Activated naive CD8-positive, alpha-beta T cell treated with anti-CD3 and anti-CD28 coated beads, Interleukin-2, amount 50 U/mL, for 24 hours (primary cell): ENCODE measurements at regions not wholly inside any gene's neighbourhood (a gene's known extent, or its start where the extent isn't known, plus 50 kb on each side); places are given as distances from the start of the nearest gene placed in this dataset.

ENCODE experiments used
- ATAC-seq: fragments of 150-1000 bp; cut with Tn5 transposase; one replicate; pipeline ENCODE4 v1.10.0; 2021
- DNase-seq: peaks from one replicate; pipeline ENCODE4 v3.0.0; 2021
- H3K27ac Mint-ChIP-seq: one replicate; pipeline ENCODE4 v1.8.0; 2021; ENCODE audit warnings: mild to moderate bottlenecking, mixed read lengths
- H3K27me3 Mint-ChIP-seq: one replicate; pipeline ENCODE4 v1.8.0; 2021; ENCODE audit warnings: mixed read lengths
- H3K36me3 Mint-ChIP-seq: one replicate; pipeline ENCODE4 v1.8.0; 2021; ENCODE audit warnings: low read depth, mixed read lengths
- H3K4me1 Mint-ChIP-seq: one replicate; pipeline ENCODE4 v1.8.0; 2021; ENCODE audit warnings: mixed read lengths
- H3K4me3 Mint-ChIP-seq: one replicate; pipeline ENCODE4 v1.8.0; 2021; ENCODE audit warnings: mild to moderate bottlenecking, moderate library complexity, mixed read lengths
- H3K9me3 Mint-ChIP-seq: one replicate; pipeline ENCODE4 v1.8.0; 2021; ENCODE audit warnings: mixed read lengths

GRCh38 chr15:39132954-39133600, 447.8 kb upstream of the THBS1 start:
- H3K4me1 Mint-ChIP-seq, result peaks cover 7% of the 10 kb centered on the region
- no peaks in the 10 kb centered on the region for H3K36me3 Mint-ChIP-seq
- peaks cover 16% of the 10 kb centered on the region for H3K27me3 Mint-ChIP-seq
- no peak overlapping the region for H3K27ac Mint-ChIP-seq
- no peaks in the 10 kb centered on the region for H3K9me3 Mint-ChIP-seq
- no peak for ATAC-seq
- no peak for DNase-seq
- no peak overlapping the region for H3K4me3 Mint-ChIP-seq

GRCh38 chr15:39134282-39134681, 446.6 kb upstream of the THBS1 start:
- Mint-ChIP-seq H3K9me3 (no peaks in the 10 kb centered on the region), H3K4me1 (no peaks in the 10 kb centered on the region), H3K4me3 (no peak overlapping the region), H3K27me3 (peaks cover 17% of the 10 kb centered on the region), H3K36me3 (no peaks in the 10 kb centered on the region), H3K27ac (no peak overlapping the region)
- ATAC-seq, result no peak
- DNase-seq, result no peak

- H3K4me1 Mint-ChIP-seq, result peaks cover 1% of the 10 kb centered on the region
- no peak for ATAC-seq
- no peak overlapping the region for H3K27ac Mint-ChIP-seq
- H3K27me3 Mint-ChIP-seq, result peaks cover 19% of the 10 kb centered on the region
- no peak for DNase-seq
- H3K36me3 Mint-ChIP-seq, result no peaks in the 10 kb centered on the region
- H3K4me3 Mint-ChIP-seq, result no peak overlapping the region
- H3K9me3 Mint-ChIP-seq, result no peaks in the 10 kb centered on the region
These were observed 444.9 kb upstream of the THBS1 start for GRCh38 chr15:39135989-39136388.

- Mint-ChIP-seq H3K9me3 (no peaks in the 10 kb centered on the region), H3K4me3 (no peak overlapping the region), H3K27me3 (peaks cover 14% of the 10 kb centered on the region), H3K27ac (no peak overlapping the region), H3K36me3 (no peaks in the 10 kb centered on the region), H3K4me1 (peaks cover 23% of the 10 kb centered on the region)
- no peak for DNase-seq
- no peak for ATAC-seq
These were observed 441.3 kb upstream of the THBS1 start for GRCh38 chr15:39139431-39140059.

- Mint-ChIP-seq H3K27ac (no peak overlapping the region), H3K4me1 (peaks cover 29% of the 10 kb centered on the region), H3K27me3 (peaks cover 13% of the 10 kb centered on the region), H3K36me3 (no peaks in the 10 kb centered on the region), H3K9me3 (no peaks in the 10 kb centered on the region), H3K4me3 (no peak overlapping the region)
- DNase-seq (no peak), ATAC-seq (peak; percentile 67)
These were observed 440.7 kb upstream of the THBS1 start for GRCh38 chr15:39140060-39140604.

GRCh38 chr15:39142500-39142899, 438.4 kb upstream of the THBS1 start:
- H3K27me3 Mint-ChIP-seq, result peaks cover 6% of the 10 kb centered on the region
- peak; percentile 8 for DNase-seq
- no peaks in the 10 kb centered on the region for H3K36me3 Mint-ChIP-seq
- ATAC-seq, result peak; percentile 73
- peak overlapping the region; percentile 43 for H3K27ac Mint-ChIP-seq
- peaks cover 38% of the 10 kb centered on the region for H3K4me1 Mint-ChIP-seq
- H3K9me3 Mint-ChIP-seq, result no peaks in the 10 kb centered on the region
- no peak overlapping the region for H3K4me3 Mint-ChIP-seq

- Mint-ChIP-seq H3K27ac (no peak overlapping the region), H3K27me3 (peaks cover 6% of the 10 kb centered on the region), H3K4me3 (no peak overlapping the region), H3K4me1 (peaks cover 38% of the 10 kb centered on the region), H3K36me3 (no peaks in the 10 kb centered on the region), H3K9me3 (no peaks in the 10 kb centered on the region)
- no peak for ATAC-seq
- no peak for DNase-seq
These were observed 437.4 kb upstream of the THBS1 start for GRCh38 chr15:39143479-39143878.

GRCh38 chr15:39144051-39144450, 436.8 kb upstream of the THBS1 start:
- H3K27ac Mint-ChIP-seq, result peak overlapping the region; percentile 75
- no peak overlapping the region for H3K4me3 Mint-ChIP-seq
- H3K27me3 Mint-ChIP-seq, result peaks cover 4% of the 10 kb centered on the region
- no peak for DNase-seq
- ATAC-seq, result no peak
- no peaks in the 10 kb centered on the region for H3K9me3 Mint-ChIP-seq
- peaks cover 38% of the 10 kb centered on the region for H3K4me1 Mint-ChIP-seq
- H3K36me3 Mint-ChIP-seq, result no peaks in the 10 kb centered on the region

- ATAC-seq (peak; percentile 70), DNase-seq (no peak)
- H3K27ac Mint-ChIP-seq, result peak overlapping the region; percentile 75
- H3K27me3 Mint-ChIP-seq, result peaks cover 3% of the 10 kb centered on the region
- H3K4me1 Mint-ChIP-seq, result peaks cover 38% of the 10 kb centered on the region
- H3K36me3 Mint-ChIP-seq, result no peaks in the 10 kb centered on the region
- H3K4me3 Mint-ChIP-seq, result peak overlapping the region; percentile 44
- H3K9me3 Mint-ChIP-seq, result no peaks in the 10 kb centered on the region
These were observed 436.0 kb upstream of the THBS1 start for GRCh38 chr15:39144613-39145499.

GRCh38 chr15:39145854-39146625, 434.8 kb upstream of the THBS1 start:
- no peak overlapping the region for H3K27ac Mint-ChIP-seq
- ATAC-seq, result no peak
- H3K27me3 Mint-ChIP-seq, result peaks cover 1% of the 10 kb centered on the region
- DNase-seq, result no peak
- H3K4me1 Mint-ChIP-seq, result peaks cover 37% of the 10 kb centered on the region
- no peak overlapping the region for H3K4me3 Mint-ChIP-seq
- no peaks in the 10 kb centered on the region for H3K9me3 Mint-ChIP-seq
- no peaks in the 10 kb centered on the region for H3K36me3 Mint-ChIP-seq

- H3K36me3 Mint-ChIP-seq, result no peaks in the 10 kb centered on the region
- no peak overlapping the region for H3K27ac Mint-ChIP-seq
- no peak for DNase-seq
- H3K27me3 Mint-ChIP-seq, result peaks cover 4% of the 10 kb centered on the region
- ATAC-seq, result no peak
- no peak overlapping the region for H3K4me3 Mint-ChIP-seq
- no peaks in the 10 kb centered on the region for H3K9me3 Mint-ChIP-seq
- peaks cover 14% of the 10 kb centered on the region for H3K4me1 Mint-ChIP-seq
These were observed 431.2 kb upstream of the THBS1 start for GRCh38 chr15:39149636-39150150.

- no peak for DNase-seq
- no peak overlapping the region for H3K27ac Mint-ChIP-seq
- no peaks in the 10 kb centered on the region for H3K36me3 Mint-ChIP-seq
- H3K4me3 Mint-ChIP-seq, result no peak overlapping the region
- H3K27me3 Mint-ChIP-seq, result peaks cover 4% of the 10 kb centered on the region
- no peaks in the 10 kb centered on the region for H3K4me1 Mint-ChIP-seq
- ATAC-seq, result no peak
- H3K9me3 Mint-ChIP-seq, result no peaks in the 10 kb centered on the region
These were observed 429.3 kb upstream of the THBS1 start for GRCh38 chr15:39151545-39151944.

GRCh38 chr15:39153058-39153714, 427.7 kb upstream of the THBS1 start:
- Mint-ChIP-seq H3K27ac (no peak overlapping the region), H3K9me3 (no peaks in the 10 kb centered on the region), H3K36me3 (no peaks in the 10 kb centered on the region), H3K27me3 (peaks cover 5% of the 10 kb centered on the region), H3K4me3 (no peak overlapping the region), H3K4me1 (no peaks in the 10 kb centered on the region)
- no peak for ATAC-seq
- no peak for DNase-seq
